ENCODE measurements at regions not wholly inside any gene's neighbourhood (a gene's known extent, or its start where the extent isn't known, plus 50 kb on each side); places are given as distances from the start of the nearest gene placed in this dataset.

DNA sequence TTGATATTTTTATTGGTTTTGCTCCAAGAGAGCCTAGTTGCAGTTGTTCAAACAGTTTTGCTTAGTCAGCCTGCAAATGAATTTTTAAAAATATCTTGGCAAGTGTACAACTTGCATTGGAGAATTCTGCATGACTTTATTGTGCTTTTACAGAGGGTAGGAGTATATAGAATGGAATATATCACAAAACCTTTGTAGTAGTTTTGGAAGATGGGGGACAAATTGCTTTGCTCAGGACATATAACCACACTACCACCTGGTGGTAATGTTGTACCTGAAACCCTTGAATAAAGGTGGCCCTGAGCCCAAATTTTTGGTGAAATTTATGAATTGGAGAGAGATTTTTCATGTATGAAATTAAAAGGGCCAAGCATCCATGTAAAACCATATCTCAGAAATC lies 645.2 kb downstream of the MED13L start:
- DNase-seq: no peak

DNA sequence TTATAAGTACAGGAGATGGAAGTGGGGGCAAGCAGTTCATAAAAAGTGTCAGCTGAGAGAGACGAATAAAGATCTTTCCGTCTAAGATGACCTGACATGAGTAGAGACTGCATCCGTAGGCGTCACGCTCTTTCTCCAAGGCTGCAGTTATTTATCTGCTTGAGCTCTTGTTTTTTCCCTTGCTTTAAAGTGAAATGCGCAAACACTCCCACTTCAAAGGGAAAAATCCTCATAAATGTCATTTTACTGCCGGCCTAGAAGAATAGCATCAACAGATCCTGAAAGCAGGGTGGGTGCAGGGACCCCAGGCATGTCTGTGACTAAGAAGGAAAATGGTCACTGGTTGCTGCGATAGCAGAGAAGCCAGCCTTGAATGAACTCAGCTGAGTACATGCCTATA lies 647.4 kb downstream of the MED13L start:
- no peak for DNase-seq

DNA sequence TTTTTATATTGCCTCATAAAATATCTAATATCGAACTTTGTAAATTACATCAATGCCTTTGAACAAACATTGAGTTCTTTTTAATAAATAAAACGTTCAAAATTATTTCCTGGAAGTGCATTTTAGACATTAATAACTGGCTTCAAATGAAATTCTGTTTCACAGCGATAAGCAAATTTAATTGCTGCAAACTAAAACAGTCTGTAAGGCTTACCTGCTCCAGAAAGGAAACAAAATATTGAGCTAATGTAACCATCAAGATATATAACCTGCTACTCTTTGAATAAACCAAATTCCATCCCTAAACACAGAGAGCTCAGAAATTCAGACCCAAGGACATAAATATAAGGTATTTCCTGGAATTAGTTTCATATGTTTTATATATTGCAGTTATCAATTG lies 651.3 kb downstream of the MED13L start:
- no peak for DNase-seq

DNA sequence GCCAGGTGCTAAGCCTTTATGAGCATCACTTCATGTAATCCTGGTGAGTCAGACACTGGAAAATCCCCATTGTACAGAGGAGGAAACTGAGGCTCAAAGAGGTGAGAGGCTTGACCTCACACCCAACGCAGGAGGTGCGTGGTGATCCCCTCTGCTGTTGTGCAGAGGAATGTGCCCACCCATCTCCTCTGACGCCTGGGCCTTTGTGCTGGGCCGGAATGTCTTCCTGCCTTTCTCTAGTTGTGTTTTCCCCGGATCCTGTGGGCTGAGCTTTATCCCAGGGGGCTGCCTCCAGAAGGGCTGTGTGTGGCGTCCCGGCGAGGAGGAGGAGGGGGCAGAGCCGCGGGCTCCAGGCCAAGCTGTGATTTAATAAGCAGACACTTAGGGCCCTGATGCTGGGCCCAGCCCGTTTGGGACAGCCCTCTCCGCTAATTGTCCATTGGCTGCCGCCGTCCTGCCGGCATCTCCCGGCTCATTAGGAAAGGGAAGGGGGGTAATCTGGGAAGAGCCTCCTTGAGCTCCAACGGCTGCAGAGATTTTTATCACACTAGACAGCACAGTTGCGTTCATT lies 653.6 kb downstream of the MED13L start:
- no peak for DNase-seq

DNA sequence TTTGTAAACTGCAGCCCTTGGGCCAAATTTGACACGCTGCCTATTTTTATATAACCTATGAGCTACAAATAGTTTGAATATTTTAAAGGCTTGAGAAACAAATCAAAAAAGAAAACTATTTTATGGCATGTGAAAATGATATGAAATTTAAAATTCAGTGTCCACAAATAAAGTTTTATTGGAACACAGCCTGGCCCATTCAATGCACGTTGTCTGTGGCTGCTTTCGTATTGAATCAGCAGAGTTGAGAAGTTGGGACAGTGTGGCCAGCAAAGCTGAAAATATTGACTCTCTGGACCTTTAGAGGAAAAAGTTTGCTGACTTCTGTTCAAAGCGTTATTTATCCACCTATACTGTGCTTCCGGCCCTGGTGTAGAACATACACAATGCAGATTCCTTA lies 654.2 kb downstream of the MED13L start:
- DNase-seq: no peak

DNA sequence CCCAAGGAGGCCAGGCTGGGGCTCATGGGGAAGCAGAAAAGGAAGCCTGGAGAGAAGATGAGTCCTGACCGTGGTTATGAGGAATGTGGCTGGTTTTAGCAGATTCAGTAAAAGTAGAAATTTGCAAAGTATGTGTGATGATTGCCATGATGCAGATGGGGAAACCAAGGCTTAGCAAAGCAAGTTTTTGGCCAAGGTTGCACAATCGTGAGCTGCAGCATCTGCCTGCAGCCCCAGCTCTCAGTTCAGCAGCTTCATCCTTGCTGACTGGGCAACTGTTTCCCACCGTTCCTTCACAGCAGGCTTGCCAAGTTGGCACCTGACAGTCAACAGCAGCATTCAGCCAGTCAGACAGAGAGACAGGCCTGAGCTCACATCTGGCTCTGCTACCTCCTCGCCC lies 656.7 kb downstream of the MED13L start:
- no peak for DNase-seq

DNA sequence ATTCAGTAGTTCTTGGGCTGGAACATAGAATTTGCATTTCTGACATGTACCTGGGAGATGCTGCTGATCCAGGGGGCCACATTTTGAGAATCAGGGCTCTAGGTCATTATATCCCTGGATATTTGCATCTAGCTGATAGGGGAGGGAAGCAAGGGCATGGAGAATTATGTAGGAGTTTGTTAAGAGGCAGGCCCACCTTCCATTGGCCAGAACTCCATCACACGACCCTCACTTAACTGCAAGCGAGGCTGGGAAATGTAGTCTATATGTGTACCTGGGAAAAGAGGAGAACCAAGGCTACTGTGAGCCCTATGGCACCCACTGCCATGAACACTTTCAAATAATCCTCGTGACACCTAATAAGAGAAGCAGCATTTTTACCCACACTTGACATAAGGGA lies 657.6 kb downstream of the MED13L start:
- no peak for DNase-seq

DNA sequence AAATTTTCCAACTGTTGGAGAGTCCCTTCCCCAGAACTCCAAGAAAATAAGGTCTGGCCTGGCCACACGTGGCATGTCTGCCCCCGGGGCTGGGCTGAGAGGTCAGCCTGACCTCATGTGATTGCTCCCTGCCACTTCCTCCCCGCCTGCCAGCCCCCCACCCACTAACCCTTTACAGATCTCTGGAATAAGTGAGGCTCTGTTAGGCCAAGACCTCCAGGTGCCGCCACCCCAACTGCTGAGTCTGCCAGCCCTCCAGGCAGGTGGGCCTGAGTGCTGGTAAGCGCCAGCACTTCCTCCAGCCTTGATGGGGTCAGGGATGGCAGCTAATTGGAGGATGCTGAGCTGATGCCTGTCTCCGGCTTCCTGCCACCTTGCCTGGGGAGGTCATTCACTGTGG lies 658.4 kb downstream of the MED13L start:
- no peak for DNase-seq

DNA sequence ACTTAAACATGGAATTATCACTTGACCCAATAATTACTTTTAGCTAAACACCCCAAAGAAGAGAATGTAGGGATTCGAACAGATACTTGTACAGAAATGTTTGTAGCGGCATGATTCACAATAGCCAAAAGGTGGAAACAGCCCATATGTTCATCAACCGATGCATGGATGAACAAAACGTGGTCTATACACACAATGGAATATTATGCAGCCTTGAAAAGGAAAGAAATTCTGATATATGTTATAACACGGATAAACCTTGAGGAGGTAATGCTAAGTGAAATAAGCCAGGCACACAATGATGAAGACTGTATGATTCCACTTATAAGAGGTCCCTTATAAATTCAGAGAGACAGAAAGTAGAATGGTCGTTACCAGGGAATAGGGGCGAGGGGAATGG lies 659.4 kb downstream of the MED13L start:
- DNase-seq: no peak

DNA sequence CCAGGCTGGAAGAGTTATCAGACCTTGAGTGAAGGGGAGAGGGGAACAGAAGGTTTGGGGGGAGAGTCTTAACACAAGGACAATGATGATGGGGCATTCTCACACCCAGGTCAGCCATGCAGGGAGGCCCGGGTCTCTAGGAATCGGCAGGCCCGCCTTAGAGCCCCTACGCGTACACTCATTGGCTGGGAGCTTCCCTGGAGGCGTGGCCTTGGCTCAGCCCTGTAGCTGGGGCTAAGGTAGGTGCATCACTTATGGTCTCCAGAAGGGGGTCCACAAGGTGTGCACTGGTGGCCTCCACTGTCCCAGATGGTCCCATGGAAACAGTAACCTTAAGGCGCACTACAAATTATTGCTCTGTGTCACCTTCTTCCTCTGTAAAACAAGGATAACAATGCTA lies 660.1 kb downstream of the MED13L start:
- no peak for DNase-seq

DNA sequence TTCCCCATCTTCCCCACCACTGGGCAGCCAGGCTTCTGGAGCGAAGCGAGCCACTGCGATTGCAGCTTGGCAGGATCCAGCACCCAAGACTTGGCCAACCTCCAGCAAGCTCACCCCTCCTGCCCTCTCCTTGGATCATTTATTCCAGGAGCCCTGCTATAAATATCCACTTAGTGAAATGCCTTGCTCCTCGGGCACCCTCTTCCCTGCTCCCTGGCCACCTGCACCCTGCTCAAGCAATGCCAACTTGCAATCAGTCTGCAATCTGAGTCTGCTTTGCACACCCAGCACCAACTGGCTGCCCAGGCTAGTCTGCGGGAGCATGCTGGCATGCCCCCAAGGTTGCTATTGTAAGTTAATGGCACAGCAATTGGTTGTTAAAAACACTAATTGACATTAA lies 666.0 kb downstream of the MED13L start:
- no peak for DNase-seq

DNA sequence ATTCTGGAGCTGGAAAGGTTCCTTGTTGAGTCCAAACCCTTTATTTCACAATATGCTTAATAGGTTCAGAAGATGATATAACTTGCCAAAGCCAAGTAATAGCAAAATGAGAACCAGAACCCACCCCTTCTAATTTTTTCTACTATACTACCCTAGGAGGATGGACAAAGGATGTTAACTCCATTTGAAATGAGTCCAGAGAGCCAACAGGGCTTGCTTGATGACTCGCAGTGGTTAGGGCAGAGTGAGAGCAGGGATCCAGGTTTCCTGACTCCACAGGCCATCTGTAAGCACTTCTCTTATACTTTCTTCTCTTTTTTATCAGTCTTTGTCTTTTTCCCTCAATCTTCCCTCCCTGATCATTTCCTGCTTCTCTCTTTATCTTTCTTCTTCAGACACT lies 668.1 kb downstream of the MED13L start:
- no peak for DNase-seq

DNA sequence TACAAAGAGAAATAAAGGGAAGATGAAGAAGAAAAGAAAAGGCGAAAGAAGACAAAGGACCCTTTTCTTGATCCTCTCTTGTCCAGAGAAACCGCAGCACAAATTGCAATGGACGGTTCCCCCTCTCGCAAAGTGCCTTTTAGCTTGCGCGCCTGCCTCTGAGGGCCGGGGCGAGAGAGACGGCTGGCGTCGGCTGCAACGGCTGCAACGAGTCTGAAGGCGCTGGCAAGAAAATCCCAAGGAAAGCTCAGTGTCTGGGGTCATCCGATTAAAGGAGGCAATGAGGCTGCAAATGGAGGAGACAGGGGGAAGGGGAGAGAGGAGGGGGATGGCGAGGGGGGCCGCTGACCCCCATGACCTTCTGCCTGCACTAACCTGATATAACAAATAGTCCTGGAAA lies 671.5 kb downstream of the MED13L start:
- DNase-seq: no peak

DNA sequence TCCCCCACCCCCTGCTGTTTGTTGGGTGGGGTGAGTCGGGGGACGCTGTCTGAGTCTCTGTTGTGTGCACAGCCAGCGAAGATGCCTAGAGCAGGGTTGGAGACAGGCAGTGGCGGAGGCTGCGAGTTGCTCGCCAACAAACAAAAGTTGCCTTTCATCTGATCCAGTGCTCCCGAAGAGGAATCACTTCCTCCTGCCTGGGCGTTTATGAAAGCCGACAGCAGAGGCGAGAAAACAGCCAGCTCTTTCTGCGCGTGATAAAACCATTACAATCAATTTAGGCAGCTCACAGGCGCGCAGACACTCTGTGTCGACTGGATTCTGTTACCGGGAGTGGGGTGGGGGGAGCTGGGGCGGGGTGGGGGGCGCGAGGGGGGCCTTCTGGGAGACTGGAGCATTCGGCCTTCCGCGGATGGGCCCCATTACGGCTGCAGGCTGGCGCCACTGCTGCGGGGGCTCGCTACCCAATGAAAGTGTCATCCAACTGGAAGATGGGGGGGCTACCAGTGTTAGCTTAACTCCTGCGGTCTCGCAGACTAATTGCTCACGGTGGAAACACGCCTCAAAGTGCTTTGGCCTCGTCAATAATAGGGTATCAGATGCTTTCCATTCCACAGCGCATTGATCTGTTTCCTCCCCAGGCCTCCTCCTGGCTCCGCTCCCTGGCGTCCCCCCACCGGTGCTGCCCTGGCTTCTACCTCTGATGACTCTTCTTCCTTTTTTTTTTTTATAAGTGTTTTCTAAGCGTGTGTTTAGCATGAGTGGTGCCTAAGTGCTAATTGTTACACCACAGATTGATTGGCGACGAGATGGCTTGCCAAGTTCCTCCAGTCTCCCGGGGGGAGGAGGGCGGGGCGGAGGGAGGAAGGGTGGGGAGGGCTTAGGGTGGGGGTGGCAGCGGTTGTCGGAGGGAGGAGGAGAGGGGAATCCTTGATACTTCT lies 678.4 kb downstream of the MED13L start:
- no peak for DNase-seq

DNA sequence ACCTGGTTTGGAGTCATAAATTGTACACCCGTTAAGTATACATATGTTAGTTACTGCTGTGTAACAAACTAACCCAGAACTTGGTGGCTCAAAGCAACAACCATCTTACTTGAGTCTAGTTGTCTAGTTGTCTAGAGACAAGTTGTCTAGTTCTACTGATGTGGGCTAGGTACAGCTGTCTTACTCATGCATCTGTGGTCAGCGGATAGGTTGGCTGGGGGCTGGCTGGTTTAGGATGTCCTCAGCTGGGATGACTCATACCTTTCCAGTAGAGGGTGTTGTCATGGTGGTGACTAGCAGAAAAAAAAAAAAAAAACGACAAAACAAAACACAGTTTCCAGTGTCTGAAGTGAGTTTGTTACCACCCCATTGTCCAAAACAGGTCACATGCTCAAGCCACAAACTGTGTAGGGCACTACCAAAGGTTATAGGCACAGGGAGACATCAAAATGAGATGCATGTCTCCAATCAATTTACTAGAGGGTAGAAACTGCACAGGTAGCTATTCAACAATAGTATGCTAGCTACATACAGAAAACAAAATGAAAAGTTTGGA lies 680.3 kb downstream of the MED13L start:
- DNase-seq: no peak

DNA sequence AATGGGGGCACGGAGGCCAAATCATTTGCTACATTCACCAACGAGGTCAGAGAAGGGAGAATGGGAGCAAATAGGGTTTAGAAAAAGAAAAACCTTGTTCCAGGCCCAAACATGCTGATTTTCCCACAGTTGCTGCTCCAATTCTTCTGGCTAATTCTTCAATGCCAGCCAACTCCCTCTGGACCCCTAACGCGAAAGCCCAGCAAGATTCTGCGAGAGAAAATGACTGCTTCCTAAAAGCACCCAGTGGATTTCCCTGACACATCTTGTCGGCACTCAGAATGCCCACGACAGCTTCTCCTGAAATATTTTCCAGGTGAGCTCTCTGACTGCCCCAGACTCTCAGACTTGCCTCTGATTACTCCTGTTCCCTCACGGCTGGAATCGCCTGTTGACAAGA lies 689.4 kb downstream of the MED13L start:
- DNase-seq: no peak

DNA sequence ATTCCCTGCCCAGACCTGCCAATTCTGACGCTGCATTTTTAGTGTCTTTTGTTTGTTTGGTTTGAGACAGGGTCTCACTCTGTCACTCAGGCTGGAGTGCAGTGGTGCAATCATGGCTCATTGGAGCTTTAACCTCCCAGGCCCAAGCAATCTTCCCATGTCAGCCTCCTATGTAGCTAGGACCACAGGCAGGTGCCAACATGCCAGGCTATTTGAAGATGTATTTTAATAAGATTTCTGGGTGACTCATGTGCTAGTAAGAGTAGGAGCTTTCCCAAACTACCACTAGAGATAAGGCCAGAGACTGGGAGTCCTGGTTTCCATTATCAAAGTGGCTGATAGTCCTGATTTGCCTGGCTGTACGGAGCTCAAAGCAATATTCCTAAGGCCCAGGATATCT lies 693.3 kb downstream of the MED13L start:
- DNase-seq: no peak

DNA sequence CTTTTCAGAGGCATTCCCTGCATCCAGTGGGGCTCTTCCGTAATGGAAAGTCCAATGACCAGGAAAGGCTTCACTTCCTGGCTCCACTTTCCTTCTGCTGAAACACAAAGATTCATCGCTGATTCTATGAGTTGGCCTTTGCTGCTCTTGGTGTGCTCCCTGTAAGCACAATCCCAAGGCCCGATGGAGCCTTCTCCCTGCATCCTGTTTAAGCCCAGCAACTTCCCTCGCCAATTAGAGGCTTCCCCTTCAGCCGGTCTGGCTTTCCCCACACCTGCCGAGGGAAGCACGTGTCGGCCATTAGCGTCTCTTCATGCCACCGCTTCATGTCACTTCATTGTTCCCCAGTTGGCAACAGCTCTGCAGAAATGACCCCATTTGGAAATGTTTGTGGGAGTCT lies 693.9 kb downstream of the MED13L start:
- no peak for DNase-seq

DNA sequence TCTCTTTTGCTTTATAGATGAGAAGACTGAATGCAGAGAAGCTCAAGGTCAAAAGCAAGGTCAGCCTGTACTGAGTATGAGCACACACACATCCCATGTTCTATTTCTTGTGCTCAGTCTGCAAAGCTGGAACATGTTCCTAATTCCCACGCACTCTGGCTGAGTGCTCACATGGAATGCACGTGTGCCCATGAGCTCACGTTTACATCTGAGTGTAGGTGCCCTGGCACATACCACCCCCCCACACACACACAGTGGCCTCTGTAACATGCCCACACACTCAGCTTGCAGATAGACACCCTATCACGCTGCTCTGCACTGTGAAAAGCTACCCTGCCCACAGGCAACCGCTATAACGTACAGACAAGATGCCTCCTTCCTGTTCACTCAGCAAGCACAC lies 700.1 kb downstream of the MED13L start:
- no peak for DNase-seq

DNA sequence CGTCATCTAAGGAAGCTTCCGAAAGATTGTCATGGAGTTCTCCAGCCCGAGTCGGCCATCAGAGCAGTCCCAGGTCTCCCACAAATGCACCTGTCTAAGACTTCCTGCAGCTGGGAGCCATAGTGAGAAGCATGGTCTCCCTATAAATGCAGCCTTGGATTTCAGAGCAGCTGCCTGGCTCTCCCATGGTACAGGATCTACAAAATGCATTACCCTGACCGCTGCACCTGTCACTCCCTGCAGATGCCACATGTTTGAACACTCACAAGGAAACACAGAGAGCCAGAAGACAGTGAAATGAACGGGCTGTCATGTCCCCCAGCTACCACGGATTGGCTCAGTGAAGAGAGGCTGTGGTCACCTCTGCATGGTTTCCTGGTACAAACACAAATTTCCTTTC lies 702.7 kb downstream of the MED13L start:
- DNase-seq: peak; percentile 56

DNA sequence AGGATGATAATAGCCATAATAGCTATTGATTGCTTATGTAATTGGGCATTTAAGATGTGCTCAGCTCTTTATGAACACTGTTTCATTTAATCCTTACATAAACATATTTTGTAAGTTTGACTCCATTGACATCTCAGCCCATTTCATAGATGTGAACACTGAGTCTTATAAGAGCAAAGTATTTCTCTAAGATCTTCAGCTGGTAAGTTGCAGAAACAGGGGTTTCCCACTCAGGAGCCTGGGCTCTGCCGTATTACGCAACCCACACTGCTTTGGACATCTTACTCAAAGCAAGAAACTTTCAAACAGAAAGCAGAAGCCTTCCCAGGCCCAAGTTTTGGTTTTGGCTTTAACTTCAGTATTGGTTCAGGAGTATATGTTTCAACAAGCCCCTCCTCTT lies 705.1 kb downstream of the MED13L start:
- DNase-seq: no peak

DNA sequence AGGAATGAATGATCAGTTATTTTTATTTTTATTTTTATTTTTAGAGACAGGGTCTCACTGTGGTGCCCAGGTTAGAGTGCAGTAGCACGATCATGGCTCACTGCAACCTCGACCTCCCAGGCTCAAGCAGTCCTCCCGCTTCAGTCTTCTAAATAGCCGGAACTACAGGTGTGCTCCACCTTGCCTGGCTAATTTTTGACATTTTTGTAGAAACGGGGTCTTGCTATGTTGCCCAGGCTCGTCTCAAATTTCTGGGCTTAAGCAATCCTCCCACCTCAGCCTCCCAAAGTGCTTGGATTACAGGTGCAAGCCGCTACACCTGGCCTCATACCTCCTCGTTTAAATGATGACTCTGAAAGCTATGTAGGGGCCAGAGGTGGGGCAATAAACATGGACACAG lies 706.0 kb downstream of the MED13L start:
- no peak for DNase-seq

DNA sequence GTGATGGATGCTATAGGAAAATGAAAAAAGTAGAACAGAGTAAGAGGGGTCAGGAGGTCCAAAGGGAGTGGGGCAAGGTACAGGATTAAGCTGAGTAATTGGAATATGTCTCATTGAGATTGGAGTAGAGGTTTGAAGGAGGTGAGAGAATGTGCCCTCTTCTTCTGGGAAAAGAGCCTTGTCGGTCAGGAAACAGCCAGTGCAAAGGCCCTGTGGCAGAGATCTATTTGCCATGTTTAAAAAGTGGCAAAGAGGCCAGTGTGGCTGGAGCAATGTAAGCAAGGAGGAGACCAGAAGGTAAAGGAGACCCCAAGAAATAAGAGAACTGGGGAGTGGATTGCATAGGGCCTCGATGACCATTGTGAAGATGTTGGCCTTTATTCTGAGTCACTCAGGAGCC lies 706.5 kb downstream of the MED13L start:
- no peak for DNase-seq

DNA sequence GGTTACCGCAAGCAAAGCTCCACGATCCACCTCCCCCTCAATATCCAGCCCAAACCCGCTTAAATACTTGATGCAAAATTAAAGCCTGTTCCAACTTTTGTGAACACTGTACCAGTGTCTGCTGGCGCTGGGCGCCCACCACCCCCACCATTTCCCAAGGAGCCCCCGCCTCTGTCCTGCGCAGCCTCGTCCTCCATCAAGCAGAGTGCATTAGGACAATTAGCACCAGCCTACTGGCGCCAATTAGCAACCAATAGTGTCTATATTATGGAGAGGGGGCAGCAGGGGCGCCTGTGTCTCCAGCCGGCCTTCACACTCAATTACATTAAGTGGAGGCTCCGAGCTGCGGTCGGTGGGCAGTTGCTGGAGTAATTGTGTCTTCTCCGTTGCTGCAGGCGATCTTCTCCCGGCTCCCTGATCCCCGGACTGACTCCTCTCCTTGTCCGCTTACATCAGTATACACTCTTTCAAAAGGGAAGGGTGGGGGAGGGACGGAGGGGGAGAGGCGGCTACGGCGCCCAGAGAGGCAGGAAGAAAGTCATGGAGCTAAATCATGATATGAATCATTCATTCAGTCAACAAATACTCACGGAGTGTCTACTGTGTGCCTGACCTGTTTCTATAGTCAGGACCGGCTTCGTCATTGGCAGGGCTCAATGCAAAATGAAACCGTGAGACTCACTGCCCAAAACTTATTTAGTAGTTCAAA lies 707.3 kb downstream of the MED13L start:
- DNase-seq: no peak

Data from SHP77 treated with DMSO at 0.1 percent for 48 hours (cell line).